Transverse colon (tissue), 3 donors: ENCODE measurements at regions not wholly inside any gene's neighbourhood (a gene's known extent, or its start where the extent isn't known, plus 50 kb on each side); places are given as distances from the start of the nearest gene placed in this dataset.

Experiments used
- CTCF ChIP-seq, 5 experiments: fragments of 200-600 bp in 3 of 5; fragments of 450-650 bp in 2 of 5; sonication (generic) in 3 of 5; IDR thresholded peaks; 1 replicate in 2 of 5; 2 replicates in 3 of 5; pipeline ENCODE4 v1.5.1; 2016 to 2017; ENCODE audit warnings: antibody characterized with exemption in 5 of 5, inconsistent platforms in 3 of 5, mild to moderate bottlenecking in 2 of 5, moderate library complexity in 1 of 5
- POLR2A ChIP-seq: fragments of 450-650 bp; IDR thresholded peaks from one replicate; pipeline ENCODE4 v1.6.1; 2016; ENCODE audit warnings: antibody characterized with exemption, mild to moderate bottlenecking, moderate library complexity

GRCh38 chr4:100935090-100935489 is 412.2 kb downstream of the PPP3CA start:
- TF ChIP-seq CTCF (IDR thresholded peaks at IDR 0.05): peak in 4 of 5 experiments; percentile 15 to 38 (median 30)
- no peak for TF ChIP-seq POLR2A
